Stimulated activated CD8-positive, alpha-beta memory T cell treated with anti-CD3 and anti-CD28 coated beads, Interleukin-4, amount 100 ng/mL, for 24 hours (primary cell): ENCODE measurements at regions not wholly inside any gene's neighbourhood (a gene's known extent, or its start where the extent isn't known, plus 50 kb on each side); places are given as distances from the start of the nearest gene placed in this dataset.
"Not testable (repeated sequence)": the region's sequence is repeated elsewhere in the genome, so short reads cannot be mapped to it uniquely, and the experiment has no call there.

Experiments
- DNase-seq: peaks from one replicate; pipeline ENCODE4 v3.0.0-alpha.2; 2020; ENCODE audit warnings: low read depth

DNA sequence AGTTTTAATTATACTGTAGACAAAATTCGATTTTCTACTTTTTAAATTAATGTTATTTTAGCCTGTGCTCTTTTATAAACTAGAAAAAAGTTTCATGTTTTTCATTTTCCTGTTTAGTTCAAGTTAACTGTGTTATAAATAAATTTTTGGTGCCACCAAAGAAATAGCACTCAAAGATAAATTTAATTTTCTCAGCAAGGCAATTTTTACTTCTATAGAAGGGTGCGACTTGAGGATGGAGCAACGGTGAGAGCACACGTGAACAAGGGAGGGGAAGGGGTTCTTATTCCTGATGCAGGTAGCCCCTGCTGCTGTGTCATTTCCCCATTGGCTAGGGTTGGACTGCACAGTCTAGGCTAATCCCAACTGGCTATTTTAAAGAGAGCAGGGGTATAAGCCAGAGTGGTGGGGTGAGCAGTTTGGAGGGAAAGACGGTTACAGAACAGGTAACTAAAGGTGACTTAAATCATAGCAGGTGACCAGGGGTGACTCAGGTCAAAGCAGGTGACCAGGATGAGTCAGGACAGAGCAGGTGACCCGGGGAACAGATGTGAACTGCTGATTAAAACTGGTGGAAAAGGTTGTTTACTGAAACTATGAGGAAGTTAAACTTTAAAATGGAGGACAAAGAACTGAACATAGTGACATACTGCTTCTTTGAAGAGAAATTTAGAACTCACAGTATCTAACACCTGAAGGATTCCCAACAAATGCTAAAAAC lies 104.6 kb upstream of the GPBP1 start:
- DNase-seq = no peak

DNA sequence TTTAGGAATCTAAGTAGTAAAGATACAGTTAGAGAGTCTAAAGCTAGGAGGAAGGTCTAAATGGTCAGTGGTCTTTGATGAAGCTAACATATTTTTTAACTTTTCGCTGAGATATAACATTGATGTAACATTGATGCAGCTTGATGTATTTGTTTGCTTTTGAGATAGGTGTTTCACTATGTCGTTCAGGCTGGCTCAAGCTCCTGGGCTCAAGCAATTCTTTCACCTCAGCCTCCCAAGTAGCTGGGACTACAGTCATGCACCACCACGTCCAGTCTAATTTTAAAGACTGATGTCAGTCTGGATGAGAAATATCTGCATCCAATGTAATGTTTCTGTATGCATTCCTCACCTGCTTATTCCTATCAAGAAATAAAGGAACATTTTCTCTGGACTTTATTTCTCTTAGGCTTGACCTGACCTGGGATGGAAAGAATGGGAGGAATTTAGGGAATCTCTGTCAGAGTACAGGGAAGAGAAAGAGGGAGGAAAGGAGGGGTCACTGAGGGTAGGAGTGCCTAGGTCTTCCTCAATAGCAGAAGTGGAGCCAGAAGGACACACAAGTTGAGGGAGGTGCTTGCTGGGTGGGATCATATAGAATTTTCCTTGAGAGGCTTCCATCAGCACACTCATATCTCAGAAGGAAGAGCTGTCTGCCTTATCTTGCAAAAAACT lies 101.5 kb upstream of the GPBP1 start:
- DNase-seq = no peak

DNA sequence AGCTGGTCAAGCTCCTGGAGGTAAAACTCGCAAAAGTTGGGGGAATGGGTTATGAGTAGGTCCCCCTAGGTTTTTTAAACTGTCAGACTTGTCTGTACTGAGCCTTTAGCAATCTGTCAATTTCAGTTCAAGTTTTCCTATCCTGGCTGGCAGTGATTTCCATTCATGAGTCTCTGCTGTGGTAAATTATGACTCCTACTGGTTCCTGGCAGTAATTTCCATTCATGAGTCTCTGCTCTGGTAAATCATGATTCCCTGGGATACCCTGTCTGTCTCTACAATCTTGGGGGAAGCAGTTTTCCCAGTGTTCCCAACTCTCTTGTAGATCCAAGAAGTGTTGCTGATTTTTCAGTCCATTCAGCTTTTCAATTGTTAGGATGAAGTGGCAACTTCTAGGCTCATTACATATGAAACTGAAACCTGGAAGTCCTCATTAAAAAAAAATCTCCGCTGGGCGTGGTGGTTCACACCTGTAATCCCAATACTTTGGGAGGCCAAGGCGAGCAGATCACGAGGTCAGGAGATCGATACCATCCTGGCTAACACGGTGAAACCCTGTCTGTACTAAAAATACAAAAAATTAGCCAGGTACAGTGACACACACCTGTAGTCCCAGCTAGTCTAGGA lies 91.3 kb upstream of the GPBP1 start:
- DNase-seq = no peak

DNA sequence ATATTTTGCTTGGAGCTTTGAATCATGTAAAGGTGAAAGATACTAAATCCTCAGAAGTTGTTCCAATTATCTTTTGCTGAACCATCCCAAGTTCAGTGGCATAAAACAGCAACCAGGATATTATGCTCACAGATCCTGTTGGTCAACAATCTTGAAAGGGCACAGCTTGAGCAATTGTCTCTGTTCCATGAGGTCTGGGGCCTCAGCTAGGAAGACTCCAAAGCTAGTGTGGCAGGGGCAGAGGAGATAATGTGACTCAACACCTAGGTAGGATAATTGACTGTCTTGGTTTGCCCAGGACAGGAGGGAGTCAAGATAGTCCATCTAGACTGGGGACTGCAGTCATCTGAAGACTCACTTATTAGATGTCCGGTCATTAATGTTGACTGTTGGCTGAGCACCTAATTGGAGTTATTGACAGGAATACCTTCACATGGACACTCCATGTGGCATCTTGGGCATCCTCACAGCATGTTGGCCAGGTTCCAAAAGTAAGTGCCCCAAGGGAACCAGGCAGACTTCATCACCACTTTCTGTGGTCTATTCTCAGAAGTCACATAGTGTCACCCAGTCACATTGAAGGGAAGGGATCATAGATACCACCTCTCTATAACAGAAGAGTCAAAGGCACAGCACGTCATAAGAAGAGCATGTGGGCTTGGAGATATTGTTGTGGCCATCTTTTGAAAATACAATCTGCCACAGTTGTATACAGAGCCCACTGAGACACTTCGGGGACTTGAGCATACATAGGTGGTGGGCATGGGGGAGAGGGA lies 88.4 kb upstream of the GPBP1 start:
- no peak for DNase-seq

DNA sequence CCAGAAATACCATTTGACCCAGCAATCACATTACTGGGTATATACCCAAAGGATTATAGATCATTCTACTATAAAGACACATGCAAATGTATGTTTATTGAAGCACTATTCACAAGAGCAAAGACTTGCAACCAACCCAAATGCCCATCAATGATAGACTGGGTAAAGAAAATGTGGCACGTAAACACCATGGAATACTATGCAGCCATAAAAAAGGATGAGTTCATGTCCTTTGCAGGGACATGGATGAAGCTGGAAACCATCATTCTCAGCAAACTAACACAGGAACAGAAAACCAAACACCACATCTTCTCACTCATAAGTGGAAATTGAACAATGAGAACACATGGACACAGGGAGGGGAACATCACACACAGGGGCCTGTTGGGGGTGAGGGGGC lies 85.9 kb upstream of the GPBP1 start:
- not testable (repeated sequence) for DNase-seq

DNA sequence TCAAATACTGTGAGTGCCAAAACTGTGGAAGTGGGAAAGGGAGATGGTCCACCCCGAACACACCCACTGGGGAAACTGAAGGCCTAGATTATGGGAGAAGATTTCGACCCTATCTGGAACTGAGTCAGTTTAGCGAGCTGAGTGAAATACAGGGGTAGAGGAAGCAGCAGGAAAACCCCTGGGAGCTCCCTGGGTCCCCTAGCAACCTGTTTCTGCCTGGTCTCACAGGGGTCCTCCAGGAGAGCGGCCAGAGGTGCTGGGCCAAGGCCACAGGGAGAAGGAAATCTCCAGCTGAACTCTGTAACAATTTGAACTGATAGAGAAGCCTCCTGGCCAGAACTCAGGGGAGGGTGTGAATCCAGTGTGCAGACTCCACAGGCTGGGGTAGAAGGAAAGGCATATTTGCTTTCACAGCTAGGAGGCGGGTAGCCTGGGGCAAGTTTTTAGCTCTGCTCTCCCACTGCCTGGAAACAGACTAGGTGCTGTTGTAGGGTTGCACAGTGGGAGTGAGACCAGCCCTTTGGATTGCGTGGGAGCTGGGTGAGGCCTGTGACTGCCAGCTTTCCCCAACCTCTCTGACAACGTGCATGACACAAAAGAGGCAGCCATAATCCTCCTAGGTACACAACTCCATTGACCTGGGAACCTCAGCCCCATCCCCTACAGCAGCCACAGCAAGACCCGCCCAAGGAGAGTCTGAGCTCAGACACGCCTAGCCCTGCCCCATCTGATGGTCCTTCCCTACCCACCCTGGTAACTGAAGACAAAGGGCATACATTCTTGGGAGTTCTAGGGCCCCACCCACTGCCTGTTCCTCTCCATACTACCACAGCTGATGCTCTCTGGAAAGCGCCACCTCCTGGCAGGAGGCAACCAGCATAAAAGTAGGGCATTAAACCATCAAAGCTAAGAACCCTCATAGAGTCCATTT lies 78.8 kb upstream of the GPBP1 start:
- DNase-seq = no peak

DNA sequence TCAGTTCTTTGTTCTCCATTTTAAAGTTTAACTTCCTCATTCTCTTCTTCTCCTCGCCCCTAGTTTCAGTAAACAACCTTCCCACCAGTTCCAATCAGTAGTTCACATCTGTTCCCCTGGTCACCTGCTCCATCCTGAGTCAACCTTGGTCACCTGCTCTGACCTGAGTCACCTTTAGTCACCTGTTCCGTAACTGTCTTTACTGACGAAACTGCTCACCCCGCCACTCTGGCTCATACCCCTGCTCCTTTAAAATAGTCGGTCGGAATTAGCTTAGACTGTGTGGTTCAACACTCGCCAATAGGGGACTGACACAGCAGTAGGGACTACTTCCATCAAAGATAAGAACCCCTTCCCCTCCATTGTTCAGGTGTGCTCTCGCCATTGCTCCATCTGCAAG lies 76.3 kb upstream of the GPBP1 start:
- DNase-seq = no peak

DNA sequence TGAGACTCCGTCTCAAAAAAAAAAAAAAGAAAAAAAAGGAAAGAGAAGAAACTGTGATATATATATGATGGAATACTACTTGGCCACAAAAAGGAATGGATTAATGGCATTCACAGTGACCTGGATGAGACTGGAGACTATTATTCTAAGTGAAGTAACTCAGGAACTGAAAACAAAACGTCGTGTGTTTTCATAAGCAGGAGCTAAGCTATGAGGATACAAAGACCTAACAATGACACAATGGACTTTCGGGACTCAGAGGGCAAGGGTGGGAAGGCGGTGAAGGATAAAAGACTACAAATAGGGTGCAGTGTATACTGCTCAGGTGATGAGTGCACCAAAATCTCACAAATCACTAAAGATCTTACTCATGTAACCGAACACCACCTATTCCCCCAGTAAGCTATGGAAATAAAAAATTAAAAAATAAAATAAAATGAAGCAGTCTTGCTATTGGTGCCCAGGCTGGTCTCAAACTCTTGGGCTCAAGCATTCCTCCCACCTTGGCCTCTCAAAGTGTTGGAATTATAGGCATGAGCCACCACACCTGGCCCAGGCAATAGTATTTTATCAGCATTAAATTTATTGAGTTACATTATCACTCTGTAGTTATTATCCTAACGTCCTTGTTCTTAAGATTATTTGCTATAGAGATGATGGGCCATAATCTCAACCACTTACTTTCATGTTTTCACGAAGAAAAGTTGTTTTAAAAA lies 71.5 kb upstream of the GPBP1 start:
- no peak for DNase-seq

DNA sequence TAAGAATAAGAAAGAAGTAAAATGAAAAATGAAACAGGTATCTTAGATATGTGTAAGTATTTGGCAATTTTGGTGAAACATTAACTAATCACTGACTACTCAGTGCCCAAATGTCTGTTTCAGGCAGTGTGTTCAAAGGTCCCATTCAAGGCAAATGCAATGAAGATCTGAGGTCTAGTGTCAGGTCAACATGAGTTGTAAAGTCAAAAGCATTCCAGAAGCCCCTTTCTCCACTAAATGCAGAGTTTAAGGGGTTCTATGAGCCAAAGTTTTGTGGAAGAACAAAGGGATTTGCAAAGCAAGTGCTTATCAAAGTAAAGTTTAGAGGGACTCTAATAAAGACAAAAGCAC lies 71.0 kb upstream of the GPBP1 start:
- DNase-seq = no peak

DNA sequence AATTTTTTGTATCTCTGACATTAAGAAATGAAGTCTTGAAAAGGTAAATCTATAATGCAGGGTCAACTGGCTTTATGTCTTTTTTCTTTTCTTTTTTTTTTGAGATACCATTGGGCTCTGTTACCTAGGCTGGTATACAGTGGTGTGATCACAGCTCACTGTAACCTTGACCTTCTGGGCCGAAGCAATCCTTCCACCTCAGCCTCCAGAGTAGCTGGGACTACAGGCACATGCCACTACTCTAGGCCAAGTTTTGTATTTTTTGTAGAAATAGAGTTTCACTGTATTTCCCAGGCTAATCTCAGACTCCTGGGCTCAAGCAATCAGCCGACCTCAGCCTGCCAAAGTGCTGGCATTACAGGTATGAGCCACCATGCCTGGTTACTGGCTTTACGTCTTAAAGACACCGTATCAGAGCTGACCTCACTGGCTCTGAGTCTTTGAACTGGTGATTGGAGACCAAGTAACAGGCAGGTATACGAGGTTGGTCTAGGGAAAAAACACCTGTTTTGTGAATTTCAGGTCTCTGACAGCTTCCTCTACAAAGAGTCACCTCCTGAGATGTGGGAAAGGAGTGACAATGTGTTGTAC lies 70.4 kb upstream of the GPBP1 start:
- no peak for DNase-seq

DNA sequence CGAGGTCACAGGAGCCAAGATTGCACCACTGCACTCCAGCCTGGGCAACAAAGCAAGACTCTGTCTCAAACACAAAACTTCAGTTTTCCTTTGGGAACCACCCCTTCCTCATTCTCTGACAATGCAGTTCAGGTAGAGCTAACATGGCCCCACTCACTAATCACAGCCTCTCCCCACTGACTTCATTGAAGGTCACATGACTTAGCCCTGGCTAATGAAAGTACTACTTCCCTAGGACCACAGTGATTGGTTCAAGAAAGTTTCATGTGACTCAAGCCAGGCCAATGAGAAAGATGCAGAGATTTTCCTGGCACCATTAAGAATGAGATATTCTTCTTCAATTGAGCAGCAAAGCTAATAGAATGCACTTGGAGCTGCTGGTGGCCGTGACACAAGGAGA lies 67.2 kb upstream of the GPBP1 start:
- no peak for DNase-seq

DNA sequence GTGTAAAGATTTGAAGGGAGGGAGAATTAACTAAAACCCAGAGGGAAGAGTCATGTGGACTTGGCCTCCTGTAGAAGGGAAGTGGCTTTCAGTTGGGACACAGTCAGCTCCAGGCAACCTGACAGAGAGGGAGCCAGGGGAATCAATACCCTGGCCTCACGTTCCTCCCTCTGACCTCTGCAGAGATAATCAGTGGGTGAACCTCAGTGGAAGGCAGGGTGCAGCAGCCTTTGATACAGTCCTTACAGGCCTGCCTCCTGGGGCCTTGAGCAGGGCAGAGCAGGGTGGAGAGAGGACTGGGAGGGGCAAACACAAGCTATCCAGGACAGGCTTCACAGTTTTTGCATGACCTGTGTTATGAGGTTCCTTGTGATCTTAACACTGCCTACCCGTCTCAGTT lies 61.9 kb upstream of the GPBP1 start:
- no peak for DNase-seq

DNA sequence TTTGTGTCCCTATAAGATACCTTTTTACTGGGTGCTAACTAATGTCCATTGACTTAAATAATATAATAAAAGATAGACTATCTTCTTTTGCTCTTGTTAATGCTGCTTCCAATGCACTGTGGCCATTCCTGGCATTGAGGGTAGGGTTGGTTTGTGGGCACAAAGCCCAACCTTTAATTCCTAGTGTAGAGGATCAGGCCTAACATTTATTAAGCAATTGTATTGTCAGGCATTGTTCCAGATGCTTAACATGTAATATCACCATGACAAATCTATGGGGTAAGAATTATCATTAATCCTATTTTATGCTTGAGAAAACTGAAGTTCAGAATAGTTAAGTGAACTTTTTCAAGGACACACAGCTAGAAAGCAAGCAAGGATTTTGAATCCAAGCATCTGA lies 60.4 kb upstream of the GPBP1 start:
- DNase-seq = no peak

DNA sequence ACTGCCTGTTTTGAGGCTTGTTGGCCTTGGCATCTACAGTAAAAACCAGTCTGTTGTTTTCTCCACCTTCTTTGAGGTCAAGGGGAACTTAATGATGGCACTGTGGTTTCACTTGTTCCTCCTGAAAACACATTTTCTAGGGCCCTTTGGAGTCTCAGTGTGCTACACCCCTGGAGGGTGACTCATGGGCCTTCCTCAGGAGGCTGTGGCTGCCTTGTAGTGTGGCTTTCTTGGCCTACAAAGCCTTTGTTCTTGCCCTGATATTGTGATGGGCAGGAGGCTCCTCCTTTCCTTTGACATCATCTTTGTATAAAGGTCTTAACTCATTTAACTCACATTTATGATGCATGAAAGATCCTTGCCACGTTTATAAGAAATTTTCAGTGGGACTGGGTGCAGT lies 56.3 kb upstream of the GPBP1 start:
- DNase-seq = peak; percentile 10

DNA sequence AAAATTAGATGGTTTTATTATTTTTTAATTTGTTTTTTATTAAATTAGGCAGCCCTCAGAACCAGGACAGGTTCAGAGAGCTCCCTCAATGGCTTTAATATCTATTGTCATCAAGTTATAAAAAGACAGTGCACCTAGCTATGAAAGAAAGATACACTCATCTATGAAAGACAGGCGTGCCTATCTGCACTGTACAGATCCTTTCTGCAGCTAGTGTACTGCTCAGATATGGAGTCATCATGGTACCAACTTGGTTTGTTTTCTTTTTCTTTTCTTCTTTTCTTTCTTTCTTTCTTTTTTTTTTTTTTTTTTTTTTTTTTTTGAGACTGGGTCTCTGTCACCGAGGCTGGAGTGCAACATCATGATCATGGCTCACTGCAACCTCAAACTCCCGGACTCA lies 54.8 kb upstream of the GPBP1 start:
- DNase-seq = no peak

DNA sequence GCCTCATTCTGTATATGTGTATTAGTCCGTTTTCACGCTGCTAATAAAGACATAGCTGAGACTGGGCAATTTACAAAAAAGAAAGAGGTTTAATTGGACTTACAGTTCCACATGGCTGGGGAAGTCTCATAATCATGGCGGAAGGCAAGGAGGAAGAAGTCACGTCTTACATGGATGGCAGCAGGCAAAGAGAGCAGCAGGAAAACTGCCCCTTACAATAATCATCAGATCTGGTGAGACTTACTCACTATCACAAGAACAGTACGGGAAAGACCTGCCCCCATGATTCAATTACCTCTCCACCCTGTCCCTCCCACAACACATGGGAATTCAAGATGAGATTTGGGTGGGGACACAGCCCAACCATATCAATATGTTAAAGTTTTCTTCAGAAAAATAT lies 49.8 kb upstream of the GPBP1 start:
- DNase-seq = no peak
